COLO829 (cell line): ENCODE measurements at regions not wholly inside any gene's neighbourhood (a gene's known extent, or its start where the extent isn't known, plus 50 kb on each side); places are given as distances from the start of the nearest gene placed in this dataset.

Experiments
- DNase-seq: peaks from one replicate; pipeline ENCODE4 v3.0.0; 2012; ENCODE audit warnings: low spot score

DNA sequence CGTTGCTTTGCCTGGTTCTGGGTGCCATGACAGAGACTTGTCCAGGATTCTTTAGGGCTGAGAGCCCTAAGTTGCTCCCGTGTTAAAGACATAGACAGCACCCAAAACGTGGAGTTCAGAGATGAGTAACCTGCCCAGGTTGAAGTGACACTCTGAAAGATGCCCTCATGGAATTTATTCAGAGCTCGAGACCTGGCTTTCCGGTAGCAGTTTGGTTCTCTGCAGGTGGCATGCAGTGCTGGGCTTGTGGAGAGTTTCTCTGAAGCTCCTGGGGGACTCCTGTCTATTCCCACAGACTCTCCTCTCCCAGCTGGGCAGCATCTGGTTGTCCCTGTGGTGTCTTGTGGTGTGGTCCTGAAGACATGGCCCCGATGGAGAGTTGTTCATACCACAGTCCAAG is 241.0 kb downstream of the RHOU start:
- DNase-seq, result no peak

DNA sequence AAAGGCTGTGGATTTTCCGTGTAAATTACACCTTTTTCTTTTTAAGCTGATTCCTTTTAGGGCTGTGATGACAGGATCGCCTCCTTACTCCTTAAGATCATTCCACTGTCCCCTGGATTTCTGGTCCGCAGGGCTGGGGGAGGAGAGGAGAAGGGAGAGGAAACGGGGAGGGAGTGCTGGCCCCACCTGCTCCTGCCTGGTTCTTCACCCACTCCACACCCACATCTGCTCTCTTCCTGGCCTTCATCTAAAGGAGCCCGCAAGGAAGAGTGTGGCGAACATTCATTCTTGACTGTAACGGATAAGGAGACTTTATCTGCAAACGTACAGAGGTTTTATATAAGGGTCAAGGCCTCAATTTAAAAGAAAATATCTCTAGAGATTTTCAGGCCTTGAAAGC is 242.0 kb downstream of the RHOU start:
- no peak for DNase-seq

DNA sequence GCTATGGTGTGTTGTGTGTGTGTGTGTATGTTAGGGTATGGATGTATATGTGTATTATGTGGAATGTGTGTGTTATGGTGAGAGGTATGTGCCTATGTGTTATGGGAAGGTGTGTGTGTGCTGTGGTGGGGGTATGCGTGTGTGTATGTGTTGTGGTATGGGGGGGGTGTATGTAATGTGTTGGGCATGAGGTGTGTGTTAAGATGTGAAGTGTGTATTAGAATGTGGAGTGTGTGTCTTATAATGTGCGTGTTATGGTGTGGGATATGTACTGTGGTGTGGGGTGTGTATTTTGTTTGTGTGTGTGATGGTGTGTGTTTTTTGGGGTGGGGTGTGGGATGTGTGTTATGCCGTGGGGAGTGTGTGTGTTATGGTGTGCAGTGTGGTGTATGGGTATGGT is 242.5 kb downstream of the RHOU start:
- DNase-seq, result no peak

DNA sequence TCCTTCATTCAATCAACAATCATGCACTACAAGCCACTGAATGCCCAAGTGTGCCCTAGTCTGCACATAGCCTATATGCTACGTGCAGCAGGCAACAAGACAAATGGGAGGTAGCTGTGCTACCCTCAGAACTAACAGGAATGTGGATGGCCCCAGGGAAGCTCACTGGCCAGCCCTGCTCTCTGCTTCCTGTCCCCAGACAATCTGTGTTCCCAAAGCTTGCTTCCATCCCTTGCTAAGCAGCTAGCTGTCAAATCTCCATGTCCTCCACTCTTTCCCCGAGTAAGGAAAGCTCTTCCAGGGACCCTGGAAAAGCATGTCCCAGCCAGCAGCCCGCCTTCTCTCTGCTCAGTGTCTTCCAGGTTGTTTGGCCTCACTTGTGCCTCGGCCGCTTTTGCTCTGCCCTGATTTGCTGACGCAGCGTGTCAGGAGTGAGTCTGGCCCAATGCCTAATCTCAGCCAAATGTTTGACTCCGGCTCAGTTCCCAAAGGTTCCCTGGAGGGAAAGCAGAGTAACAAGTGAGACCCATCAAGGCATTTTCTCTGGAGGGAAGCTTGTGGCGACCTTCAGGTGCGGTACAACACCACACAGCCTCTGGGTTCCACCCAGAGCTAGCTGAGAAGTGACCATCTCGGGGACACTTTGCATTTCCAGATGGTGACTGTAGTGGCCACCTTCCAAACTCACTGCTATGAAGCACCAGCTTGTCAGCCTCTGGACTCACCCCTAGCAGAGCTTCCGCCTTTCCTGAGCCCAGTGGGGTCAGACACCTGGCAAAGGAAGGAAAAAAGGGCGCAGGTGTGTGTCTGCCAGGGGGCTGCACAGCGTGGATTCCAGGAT is 243.4 kb downstream of the RHOU start:
- no peak for DNase-seq

DNA sequence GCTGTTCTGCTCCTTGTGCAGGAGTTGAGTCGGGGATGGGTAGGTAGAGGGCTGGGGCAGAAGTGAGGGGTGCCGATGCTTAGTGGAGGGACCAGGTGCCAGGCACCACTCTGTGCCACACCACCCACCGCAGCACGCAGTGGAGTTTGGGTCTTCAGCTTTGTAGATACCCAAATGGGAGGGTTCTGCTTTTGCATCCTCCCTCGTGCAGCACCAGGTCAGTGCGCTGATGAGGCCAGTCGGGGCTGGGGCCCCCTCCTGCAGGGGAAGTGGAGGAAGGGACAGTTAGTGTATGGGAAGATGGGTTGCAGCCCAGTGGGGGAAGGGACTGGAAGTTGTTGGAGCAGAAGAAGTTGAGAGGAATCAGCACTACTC is 244.0 kb downstream of the RHOU start:
- no peak for DNase-seq

DNA sequence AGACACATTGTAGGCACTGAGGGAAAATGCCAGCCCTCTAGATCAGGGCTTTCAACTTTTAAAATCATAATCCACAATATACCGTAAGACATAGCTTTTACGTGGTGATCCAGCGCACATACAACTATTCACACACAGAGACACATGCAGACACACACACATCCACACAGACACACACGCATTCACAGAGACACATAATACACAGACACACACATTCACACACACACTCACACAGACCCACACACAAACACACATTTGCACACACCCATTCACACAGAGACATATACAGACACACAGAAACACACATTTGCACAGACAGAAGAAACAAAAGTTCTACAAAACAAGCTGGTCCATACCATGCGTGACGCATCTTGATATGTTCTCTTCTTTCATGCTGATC is 244.5 kb downstream of the RHOU start:
- no peak for DNase-seq

DNA sequence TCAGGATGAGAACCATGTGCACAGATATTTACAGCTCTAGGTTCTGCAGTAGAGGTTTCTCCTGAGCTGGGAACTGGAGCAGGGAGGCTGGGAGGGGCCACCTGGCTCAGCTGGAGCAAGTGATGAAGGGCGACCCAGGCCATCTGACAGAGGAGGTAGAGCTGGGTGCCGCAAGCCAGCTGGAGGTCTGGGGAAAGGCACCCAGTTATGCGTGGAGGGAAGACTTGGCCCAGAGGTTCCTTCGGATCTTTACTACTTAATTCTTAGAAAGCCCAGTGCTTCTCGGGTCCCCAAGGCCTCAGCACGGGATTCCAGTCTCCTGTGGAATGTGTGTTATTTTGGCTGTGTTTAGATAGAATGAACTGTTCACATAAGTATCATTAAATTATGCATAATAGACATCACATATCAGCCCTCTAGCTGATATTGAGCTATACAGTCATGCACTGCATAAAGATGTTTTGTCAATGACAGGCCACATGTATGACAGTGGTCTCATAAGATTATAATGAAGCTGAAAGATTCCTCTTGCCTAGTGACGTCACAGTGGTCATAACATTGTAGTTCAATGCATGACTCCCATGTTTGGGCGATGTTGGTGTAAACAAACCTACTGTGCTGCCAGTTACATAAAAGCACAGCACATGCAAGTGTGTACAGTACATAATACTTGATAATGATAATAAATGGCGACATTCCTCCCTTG is 245.1 kb downstream of the RHOU start:
- DNase-seq, result no peak

DNA sequence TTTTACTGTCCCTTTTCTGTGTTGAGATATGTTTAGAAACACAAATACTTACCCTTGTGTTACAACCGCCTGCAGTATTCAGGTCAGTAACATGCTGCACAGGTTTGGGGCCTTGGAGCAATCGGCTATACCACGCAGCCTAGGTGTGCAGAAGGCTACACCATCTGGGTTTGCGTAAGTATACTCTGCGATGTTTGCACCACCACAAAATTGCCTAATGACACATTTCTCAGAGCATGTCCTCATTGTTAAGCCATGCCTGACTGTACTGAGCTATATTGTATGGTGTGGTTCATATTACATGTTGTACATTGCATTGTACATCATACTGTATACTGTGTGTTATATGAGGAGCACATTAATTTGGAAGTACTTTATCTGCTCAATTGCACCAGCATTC is 247.4 kb downstream of the RHOU start:
- DNase-seq, result no peak

DNA sequence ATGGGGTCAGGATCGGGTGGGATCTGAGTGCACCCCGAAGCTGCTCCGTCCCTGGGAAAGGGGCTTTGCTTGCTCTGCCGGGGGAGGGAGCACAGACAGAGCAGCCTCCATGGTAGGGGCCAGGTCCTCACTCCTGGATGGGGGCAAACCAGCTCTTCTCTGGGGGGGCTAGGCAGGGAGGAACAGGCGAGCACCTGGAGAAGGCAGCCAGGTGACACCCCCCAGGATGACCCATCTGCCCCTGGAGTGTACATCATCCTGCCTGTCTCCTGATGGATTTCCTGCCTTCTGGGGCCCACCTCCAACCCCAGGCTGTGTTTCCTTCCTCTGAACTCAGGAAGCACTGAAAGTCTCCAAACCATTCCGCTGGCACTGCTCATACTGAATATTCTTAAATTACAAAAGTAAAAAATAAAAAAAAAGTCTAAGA is 248.0 kb downstream of the RHOU start:
- no peak for DNase-seq

DNA sequence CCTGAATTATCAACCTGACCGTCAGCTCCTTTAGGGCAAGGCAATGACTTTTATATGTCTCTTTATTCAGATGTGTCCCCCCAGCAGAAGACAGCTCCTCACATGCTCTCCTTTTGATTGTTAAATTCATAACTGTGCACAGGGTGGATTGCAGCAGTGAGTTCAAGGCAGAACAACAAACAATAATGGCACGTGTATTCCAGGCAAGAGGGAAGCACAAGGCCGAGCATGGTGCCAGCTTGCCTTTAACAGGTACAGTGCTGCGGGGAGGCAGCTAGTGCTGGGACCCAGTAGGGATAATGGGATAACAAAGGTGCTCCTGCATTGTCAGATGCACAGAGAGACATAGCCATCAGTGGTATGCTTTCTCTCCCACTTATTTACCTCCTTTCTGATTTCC is 248.4 kb downstream of the RHOU start:
- no peak for DNase-seq

DNA sequence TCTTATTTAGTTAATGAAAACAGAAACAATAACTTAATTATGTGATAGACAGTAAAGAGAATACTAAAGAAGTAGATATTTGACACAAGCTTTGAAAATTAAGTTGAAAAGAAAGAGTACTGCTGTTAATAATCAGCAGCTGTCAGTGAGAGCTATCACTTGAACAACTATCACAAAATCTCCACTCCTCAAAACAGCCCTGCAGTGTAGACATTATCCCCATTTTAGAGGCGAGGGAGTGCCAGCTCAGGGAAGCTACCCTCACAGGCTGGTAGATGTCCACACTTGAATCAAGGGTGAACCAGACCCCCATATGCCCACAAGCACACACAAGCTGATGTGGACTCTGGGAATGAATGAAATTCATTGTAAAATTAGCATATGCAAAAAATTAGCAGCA is 248.8 kb downstream of the RHOU start:
- DNase-seq, result no peak

DNA sequence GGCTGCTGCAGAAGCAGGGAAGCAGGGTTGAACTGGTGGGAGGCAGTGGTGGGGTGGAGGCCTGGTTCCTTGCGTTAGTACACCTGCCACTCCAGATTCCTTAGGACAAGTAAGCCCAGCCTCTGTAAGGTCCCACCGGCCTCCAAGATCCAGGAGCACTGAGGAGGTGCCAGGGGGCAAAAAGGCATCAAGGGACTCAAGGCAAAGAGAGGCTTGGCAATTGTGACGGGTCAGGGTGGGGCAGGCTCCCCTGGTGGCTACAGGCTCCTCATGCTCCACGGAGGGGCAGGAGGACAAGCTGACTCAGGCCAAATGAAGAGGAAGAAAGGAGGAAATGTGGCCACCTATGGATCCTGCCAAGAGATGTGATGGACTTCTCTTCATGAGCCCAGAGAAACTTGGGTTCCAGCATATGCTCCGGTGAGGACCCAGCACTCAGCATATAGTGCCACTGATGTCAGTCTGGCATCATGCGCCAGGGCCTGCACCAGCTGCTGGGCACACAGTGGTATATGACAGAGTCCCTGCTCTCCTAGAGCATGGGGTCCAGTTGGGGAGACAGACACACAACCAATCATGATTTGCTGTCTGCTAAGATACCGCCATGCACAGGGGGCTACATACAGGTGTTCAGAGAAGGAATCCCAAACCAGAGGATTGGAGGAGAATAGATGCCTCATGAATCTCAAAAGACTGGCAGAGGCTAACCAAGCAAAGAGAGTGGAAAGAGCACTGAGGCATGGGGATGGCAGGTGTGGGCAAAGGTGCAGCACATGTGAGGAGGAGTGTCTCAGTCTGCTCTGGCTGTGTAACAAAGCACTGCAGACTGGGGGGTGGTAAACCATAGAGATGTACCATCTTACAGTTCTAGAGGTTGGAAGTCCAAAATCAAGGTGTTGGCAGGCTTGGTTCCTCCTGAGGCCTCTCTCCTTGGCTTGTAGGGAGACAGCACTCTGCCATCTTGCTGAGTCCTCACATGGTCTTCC is 249.7 kb downstream of the RHOU start:
- DNase-seq, result no peak

DNA sequence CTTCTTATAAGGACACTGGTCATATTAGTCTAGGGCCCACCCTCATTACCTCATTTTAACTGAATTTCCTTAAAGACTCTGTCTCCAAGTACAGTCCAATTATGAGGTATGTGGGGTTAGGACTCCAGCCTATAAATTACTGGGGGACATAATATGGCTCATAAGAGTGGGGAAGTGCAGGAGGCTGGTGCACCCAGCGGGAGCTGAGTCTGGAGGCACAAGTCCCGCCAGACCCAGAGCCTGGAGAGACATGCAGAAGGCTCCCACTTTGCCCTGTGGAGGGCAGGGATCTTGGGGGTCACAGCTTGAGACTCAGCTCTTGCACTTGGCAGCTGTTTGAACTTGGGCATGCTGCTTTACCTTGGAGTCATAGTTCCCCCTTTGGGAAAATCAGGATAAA is 250.4 kb downstream of the RHOU start:
- no peak for DNase-seq

DNA sequence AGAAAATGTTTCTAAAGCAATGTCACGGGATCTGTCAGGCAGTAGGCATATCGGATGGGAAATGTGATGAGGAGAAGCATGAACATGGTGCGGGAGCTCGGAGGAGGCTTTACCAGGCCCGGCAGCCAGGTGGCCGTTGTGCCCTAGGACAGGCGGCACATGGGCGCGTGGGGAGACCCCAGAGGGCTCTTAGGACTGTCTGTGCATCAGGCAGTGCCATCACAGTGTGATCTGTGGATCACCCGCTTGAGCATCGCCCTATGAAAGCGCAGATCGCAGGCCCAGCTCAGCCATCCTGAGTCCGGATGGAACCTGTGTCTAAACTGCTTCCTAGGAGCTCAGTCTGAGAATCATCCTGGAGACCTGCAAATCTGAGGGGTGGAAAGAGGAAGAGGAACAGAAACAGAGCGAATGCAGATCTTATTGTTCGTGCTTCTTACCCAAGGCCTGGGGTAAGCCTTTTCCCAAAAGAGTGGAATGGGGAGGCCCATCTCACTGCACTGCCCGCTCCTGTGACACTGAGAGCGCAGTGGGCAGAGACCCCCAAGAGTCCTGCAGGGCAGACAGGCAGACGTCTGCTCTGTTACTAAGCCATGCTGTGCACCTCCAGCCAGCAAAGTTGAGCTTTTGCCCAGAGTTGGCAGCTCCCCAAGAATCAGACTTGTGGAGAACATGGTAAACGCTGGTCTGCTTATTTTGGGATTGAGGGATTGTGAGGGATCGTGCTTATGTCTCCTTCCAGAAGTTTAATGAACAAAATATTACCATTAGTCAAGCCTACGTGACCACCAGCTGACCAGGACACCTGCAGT is 251.0 kb downstream of the RHOU start:
- DNase-seq, result no peak

DNA sequence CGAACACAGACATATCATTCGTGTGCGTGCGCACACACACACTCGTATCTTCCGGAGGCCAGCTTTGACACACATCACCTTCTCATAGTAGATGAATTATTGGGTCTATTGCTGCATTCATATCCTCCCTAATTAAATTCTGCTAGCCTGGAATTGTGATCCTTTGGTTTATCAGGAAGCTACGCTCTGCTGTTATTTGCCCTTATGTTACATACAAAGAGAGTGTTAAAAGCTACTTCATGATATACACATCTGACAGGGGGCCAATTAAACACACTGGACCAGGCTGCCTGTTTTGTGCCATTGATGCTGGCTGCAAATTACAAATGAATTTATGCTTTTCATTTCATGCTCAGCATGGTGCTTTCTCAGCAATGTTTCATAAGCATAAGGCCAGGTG is 252.0 kb downstream of the RHOU start:
- DNase-seq, result no peak

DNA sequence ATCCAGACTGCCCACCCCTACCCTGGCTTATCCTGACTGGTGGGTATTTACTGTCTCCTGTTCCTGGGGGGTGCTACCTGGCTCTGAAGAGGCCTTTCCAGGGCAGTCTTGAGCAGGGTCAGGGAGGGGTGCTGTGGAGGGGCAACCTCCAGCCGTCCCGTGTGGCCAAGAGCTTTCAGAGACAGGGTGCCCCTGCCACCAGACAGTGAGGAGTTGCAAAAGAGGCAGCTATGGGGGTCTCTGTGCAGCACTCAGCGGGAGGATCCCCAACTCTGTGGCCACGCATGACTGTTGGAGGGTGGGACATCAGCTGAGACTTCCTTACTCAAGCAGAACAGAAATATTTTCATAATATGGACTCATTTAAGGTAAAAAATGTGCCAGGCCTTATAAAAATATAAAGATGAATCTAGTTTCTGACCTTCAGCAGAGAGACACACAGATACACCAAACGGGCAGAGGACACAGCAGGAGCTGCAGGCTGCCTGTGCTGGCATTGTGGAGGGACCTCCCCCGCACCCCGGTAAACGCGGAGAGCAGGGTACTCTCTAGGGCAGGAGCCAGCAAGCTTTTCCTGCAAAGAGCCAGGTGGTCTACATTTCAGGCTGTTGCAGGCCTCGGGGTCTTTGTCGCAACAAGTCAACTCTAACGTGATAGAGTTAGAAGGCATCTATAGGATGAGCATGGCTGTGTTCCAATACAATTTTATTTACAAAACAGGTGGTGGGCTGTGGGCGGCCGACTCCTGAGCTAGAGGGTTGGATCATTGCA is 252.6 kb downstream of the RHOU start:
- DNase-seq, result no peak

DNA sequence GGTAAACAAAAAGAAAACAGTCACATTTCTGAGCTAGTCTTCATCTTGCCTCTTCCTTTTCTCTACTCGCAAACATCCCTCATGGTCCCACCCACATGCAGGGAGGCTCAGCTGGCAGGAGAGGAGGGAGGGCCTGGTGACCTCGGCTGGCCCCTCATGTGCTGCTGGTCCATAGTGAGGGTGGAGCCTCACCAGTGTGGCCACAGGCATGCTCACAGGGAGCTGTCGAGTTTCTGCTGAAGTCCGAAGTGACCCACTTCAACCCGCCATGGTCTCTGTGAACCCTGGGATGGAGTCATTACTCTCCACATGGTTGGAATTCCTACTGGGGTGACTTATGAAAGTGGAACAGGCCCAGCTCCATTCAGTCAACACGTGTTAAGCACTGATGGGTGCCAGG is 253.4 kb downstream of the RHOU start:
- DNase-seq, result no peak

DNA sequence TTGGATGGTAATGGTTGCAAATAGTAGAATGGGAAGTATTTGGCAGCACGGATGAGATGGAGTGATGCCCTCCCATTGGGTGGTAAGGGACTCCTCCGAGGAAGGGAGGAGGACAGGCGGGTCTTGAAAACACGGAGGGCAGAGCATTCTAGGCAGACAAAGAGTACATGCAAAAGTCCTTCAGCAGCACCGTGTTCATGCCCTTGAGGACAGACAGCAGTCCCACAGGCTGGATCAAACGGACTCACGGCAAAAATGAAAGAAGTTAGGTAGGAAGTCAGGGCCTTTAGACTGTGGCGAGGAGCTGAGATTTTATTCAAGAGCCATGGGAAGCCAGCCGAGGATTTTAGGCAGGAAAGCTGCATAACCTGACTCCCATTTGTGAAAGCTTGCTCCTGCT is 253.9 kb downstream of the RHOU start:
- DNase-seq, result no peak

DNA sequence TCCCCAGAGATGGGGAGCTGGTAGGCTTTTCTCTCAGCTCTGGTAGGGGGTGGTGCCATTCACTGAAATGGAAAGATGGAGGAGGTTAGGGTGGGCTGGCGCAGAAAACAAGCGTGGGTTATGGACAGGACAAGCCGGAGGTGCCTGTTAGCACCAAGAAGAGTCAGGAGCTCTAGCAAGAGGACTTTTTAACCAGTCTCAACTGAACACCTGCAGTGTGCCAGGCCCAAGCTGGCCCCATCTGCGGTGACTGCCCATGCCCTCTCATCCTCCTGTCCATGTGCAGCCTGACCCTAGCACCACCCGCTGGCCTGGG is 254.4 kb downstream of the RHOU start:
- no peak for DNase-seq

DNA sequence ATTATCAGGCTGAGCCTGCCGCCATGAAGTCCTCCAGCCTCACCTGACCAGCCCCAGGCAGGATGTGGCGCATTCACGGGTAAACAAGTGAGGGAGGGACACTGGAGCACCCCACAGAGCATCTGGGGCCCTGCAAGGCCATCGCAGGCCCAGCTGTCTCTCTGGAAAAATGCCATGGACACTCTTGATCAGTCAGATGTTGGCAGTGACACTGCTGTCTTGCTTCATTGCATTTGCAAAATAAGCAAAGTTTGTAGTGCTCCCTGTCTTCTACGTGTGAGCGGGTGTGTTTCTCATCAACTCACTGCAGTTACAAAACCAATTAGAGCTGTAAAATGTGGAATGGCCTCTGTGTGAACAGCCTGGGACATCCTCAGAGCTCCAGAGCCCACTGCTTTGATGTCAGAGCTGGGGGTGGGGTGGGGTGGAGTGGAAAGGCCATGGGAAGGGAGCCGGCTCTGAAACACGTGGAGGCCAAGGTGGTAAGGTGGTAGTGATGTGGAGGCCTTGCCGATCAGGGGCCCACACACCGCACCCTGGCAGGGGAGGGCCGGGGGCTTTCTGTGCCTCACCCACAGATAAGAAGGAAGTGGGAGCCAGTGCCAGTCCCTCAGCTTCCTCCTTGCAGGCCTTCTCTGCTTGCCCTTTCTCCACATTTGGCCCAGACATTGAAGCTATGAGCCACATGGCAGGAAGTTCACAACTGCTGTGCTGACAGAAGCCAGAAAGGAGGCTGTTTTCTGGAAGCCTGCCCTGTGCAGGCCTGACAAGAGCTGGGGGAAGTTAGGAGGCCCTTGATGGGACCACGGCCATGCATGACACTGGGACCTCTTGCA is 254.9 kb downstream of the RHOU start:
- DNase-seq, result no peak
